ENCODE measurements at regions not wholly inside any gene's neighbourhood (a gene's known extent, or its start where the extent isn't known, plus 50 kb on each side); places are given as distances from the start of the nearest gene placed in this dataset.

GRCh38 chr2:18265614-18266586 is 294.6 kb downstream of the RDH14 start:
- no peak overlapping the region for H3K27ac ChIP-seq
- TF ChIP-seq CTCF (conservative IDR thresholded peaks at IDR 0.05) (no peak; the same call in 1 of the 2 replicates), EZH2 (IDR thresholded peaks at IDR 0.05; ENCODE audit: low read depth) (no peak)
- no peaks in the 10 kb centered on the region for H3F3A ChIP-seq (ENCODE audit: insufficient read depth, low read depth)
- intact Hi-C loops (cut with micrococcal nuclease; ENCODE audit: unreplicated experiment) = no loop called here
- H2AFZ ChIP-seq = no peak overlapping the region
- no peak overlapping the region for H3K4me2 ChIP-seq
- H3K9me2 ChIP-seq (ENCODE audit: insufficient read depth) = no peaks in the 10 kb centered on the region
- no peaks in the 10 kb centered on the region for H3K9me3 ChIP-seq (ENCODE audit: insufficient read depth, low read depth)
- ChIA-PET POLR2A (ENCODE audit: unreplicated experiment) (no interaction called here), CTCF (no interaction called here)
- H3K36me3 ChIP-seq (ENCODE audit: low read depth) = no peaks in the 10 kb centered on the region
- no peaks in the 10 kb centered on the region for H3K27me3 ChIP-seq (ENCODE audit: insufficient read depth, low read depth)
- H3K4me1 ChIP-seq (replicated peaks; ENCODE audit: insufficient read depth) = peaks cover 9% of the 10 kb centered on the region
- H3K79me2 ChIP-seq (ENCODE audit: low read depth) = no peaks in the 10 kb centered on the region
- BruUV-seq (replicated peaks) = no TSS peak
- no peaks in the 10 kb centered on the region for H4K20me1 ChIP-seq (ENCODE audit: insufficient read depth)
- DNase-seq = no peak
- no peak overlapping the region for H3K4me3 ChIP-seq

GRCh38 chr2:18262601-18263000 is 297.9 kb downstream of the RDH14 start:
- no peak for DNase-seq
- Histone ChIP-seq H3K4me1 (replicated peaks; ENCODE audit: insufficient read depth) (no peaks in the 10 kb centered on the region), H3K27ac (no peak overlapping the region), H3F3A (ENCODE audit: insufficient read depth, low read depth) (no peaks in the 10 kb centered on the region), H3K27me3 (ENCODE audit: insufficient read depth, low read depth) (no peaks in the 10 kb centered on the region), H3K9me3 (ENCODE audit: insufficient read depth, low read depth) (no peaks in the 10 kb centered on the region), H4K20me1 (ENCODE audit: insufficient read depth) (no peaks in the 10 kb centered on the region), H3K36me3 (ENCODE audit: low read depth) (no peaks in the 10 kb centered on the region), H3K9me2 (ENCODE audit: insufficient read depth) (no peaks in the 10 kb centered on the region), H3K4me3 (no peak overlapping the region), H3K4me2 (no peak overlapping the region), H2AFZ (no peak overlapping the region), H3K79me2 (ENCODE audit: low read depth) (no peaks in the 10 kb centered on the region)
- POLR2A ChIA-PET (ENCODE audit: unreplicated experiment) = no interaction called here
- CTCF ChIA-PET = no interaction called here
- no TSS peak for BruUV-seq (replicated peaks)
- TF ChIP-seq EZH2 (IDR thresholded peaks at IDR 0.05; ENCODE audit: low read depth) = no peak
- no peak for TF ChIP-seq CTCF (conservative IDR thresholded peaks at IDR 0.05)
- intact Hi-C loops (cut with micrococcal nuclease; ENCODE audit: unreplicated experiment) = no loop called here

- Histone ChIP-seq H3K27ac (no peak overlapping the region), H3K79me2 (ENCODE audit: low read depth) (no peaks in the 10 kb centered on the region), H2AFZ (no peak overlapping the region), H3K27me3 (ENCODE audit: insufficient read depth, low read depth) (no peaks in the 10 kb centered on the region), H3F3A (ENCODE audit: insufficient read depth, low read depth) (no peaks in the 10 kb centered on the region), H3K36me3 (ENCODE audit: low read depth) (no peaks in the 10 kb centered on the region), H3K4me2 (no peak overlapping the region), H3K4me3 (no peak overlapping the region), H3K9me2 (ENCODE audit: insufficient read depth) (no peaks in the 10 kb centered on the region), H3K9me3 (ENCODE audit: insufficient read depth, low read depth) (no peaks in the 10 kb centered on the region), H3K4me1 (replicated peaks; ENCODE audit: insufficient read depth) (no peaks in the 10 kb centered on the region), H4K20me1 (ENCODE audit: insufficient read depth) (no peaks in the 10 kb centered on the region)
- POLR2A ChIA-PET (ENCODE audit: unreplicated experiment) = no interaction called here
- BruUV-seq (replicated peaks) = no TSS peak
- TF ChIP-seq EZH2 (IDR thresholded peaks at IDR 0.05; ENCODE audit: low read depth) = no peak
- no peak for TF ChIP-seq CTCF (conservative IDR thresholded peaks at IDR 0.05)
- intact Hi-C loops (cut with micrococcal nuclease; ENCODE audit: unreplicated experiment) = no loop called here
- DNase-seq = no peak
- CTCF ChIA-PET = no interaction called here
These were observed 306.7 kb downstream of the RDH14 start for GRCh38 chr2:18253686-18254197.

All from PC-9 (cell line).